GM18520 (cell line): ENCODE measurements at regions not wholly inside any gene's neighbourhood (a gene's known extent, or its start where the extent isn't known, plus 50 kb on each side); places are given as distances from the start of the nearest gene placed in this dataset.

Source experiments
- ATAC-seq: cut with Tn5 transposase; IDR thresholded peaks from one replicate; pipeline ENCODE4 v1.9.1; 2021; ENCODE audit not compliant: unreplicated experiment

DNA sequence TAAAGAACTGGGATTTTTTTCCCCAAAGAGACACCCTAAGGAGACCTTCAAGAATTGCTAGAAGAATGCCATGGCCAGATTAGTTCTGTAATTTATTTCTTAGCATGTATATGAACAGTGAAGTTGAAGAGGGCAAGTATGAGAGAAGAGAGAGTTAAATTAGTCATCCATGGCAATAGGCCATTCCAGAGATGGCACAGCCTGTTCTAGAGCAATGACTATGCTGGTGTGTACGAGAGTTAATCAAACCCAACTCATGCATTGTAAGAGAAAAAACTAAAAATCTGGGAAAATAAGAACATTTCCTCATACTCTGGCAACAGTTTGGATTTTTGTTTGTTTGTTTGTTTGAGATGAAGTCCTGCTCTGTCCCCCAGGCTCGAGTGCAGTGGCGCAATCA lies 112.1 kb upstream of the PIK3C3 start:
- ATAC-seq = no peak

DNA sequence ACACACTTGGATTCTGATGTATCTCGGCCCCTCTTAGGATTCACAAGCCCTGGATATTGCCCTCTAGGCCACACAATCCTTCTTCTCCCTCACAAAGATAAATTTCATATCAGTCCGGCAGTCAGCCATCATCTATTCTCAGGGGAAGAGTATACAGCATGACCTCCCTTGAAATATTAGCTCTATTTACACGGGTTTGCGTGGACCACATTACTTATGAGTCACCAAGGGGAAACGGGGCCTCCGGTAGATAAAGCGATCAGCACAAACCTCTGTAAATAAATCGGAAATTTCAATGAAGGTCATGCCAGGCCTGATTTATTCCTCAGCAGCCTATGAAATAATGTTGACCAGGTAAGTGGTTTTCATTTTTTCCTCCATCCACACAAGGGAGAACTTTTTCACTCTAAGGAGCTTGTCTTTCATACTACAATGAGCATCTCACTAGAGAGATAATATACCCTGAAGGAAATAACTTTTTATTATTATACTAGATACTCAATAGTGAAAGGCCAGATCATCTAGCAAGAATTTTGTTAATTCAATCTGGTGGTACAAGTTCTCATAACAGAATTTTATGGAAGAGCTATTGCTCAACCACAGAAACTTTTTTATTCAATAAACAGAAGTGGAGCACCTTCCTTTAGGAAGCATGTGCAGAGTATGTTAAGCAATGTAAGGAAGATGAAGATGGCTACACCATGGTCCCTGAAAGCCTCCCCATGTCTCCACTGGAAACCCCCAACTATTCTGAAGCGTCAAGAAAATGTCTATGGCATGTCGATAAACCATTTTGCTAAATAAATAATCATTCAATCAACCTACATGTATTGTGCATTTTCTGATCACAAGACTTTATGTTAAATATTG lies 125.2 kb upstream of the PIK3C3 start:
- ATAC-seq = no peak

DNA sequence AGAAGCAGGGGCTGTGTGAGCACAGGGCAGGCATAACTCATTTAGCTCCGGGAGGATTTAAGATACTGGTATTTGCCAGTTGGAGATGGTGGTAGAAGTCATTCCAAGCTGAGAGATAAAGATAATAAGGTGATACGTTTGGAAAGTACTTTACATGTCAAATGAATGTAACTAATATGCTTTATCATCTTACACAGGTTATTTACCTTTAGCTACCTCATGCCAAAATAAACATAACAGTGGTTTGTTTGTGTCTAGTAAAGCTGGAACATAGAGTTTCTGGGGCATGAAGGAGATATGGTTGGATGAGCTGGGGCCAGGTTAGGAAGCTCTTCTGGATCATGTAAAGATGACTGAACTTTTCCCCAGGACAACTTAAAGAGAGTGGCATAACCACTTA lies 126.9 kb upstream of the PIK3C3 start:
- no peak for ATAC-seq

DNA sequence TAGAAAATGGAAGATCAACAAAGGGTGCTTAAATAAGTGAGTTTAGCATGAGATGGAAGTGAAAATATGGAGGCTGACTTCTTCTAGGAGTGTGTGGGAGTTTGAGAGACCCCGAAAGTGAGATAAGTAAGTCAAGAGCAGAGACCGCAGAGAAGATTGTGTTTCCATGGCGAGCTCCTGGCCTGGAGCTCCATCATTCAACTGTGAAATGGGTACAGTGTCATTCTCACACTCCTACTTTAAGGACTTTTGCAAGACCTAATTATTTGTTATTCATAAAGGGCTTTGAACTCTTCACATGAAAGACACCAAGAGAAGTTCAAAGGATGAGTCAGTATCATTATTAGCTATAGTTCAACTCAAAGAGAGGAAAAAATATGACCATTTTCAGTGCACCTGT lies 134.2 kb upstream of the PIK3C3 start:
- ATAC-seq = no peak

DNA sequence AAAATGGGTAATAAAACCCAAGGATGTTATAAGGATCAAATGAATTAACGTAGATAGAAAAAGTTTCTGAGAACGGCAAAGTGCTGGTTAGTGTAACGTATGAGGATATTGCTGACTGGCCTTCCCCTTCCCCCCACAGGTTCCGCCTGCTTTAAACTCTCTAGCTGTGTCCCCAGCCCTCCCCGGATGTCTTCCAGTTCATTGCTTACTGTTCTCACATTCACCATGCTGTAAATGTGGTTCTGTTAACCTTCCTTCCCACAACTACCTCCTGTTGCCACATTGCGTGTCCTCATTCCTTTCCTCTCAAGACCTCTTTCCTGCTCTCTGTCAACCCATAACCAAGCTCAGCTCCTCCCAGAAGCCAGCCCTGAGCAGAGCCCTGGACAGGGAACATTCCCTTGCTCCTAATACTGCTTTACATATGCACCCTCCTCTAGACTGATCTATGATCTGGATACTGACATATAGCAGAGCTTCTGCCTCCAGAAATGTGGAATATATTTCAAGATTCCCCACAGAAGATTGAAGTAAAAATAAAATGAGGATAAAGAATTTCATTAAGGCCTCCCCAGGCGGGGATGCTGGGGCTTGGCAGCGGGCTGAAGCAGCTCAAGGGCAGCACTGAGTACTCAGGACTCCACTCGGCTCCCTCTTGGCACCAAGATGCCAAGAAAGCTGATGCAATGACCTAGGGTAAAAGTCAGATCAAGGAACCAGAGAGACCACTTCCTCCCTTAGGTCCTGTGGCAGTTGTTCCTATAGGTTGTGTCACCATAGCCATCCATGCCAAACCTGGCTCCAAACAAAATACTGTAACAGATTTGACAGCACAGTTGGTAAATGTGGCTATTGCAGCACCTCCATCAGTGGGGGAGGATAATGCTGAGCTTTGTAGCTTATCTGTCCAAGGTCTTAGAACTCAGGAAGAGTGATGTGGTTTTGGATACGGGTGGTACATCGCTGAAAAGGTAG lies 136.4 kb upstream of the PIK3C3 start:
- ATAC-seq = no peak

DNA sequence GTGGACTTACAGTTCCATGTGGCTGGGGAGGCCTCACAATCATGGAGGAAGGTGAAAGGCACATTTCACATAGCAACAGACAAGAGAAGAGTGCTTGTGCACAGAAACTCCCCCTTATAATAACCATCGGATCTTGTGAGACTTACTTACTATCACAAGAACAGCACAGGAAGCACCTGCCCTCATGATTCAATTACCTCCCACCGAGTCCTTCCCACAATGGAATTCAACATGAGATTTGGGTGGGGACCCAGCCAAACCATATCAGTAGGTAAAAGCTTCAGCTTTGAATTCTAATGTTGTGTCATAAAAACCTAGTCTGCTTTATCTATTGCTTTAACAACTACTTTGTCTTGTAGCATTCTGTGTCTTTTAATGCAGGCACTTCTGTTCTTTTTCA lies 140.4 kb upstream of the PIK3C3 start:
- no peak for ATAC-seq

DNA sequence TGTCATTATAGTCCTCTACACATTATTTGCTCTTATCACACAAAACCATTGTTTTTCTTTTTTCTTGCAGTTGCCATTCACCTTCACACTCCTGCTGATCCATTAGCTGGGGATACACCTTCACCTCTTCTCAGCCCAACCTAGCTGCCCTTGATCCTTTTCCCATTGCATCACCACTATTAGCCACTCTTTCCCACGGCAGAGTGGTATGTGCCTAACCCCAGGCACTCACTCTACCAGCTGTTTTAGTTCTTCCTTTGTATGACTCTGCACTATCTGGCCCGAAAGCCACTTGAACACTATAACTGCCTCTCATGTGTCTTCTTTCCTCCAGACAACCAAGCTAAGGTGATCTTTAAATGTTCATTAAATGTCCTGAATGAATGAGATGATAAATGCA lies 145.4 kb upstream of the PIK3C3 start:
- ATAC-seq = no peak

DNA sequence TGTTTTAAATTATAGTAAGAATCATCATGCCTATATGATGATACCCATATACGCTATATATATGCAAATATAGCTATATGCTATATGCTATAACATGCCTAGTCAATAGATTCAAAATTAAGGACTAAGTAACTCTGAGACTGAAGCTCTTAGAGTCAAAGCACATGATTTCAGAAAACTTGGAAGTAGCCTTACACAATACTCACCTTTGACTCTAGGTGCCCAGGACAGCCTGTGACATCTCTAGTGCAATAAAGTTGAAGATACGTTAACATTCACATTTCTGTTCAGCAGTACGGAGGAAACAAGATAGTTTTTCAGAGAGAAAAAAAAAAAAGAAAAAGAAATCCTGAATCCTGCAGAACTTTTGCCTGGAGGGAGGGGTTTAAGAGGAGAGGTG lies 149.7 kb upstream of the PIK3C3 start:
- no peak for ATAC-seq

DNA sequence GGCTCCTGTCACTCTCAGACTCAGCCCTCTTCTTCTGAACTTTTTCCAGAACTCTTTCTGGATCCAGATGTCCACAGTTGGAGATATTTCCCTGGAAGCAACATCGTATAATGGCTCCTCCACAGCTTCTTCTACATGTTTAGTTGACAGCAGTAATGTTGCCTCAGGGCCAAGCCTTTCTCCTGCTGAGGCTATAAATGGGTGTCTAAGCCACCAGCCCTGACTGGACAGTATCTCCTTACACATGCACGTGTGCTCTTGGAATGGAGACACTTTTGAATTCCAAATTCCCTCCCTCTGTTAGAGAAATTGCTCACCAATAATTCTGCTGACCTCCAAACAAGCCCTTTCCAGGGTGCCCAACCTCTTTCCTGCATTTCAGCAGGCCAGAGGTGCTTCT lies 156.2 kb upstream of the PIK3C3 start:
- ATAC-seq = no peak

DNA sequence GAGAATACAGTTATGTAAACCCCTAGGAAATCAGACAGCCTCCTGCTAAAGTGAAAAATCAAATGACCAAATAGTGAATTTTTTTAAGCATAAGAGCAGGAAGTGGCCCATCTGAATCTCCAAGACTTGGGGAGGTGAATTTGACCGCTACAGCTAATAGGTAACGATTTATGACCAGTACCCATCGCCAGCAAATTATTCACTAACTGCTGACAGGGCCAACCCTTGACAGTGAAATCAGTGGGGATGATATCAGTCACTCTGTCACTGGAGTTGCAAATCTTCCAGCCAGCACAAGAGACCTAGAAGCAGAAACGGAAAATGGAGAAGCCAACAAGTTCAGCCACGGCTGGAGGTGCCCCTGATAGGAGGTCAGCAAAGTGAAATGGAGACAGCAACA lies 164.3 kb upstream of the PIK3C3 start:
- no peak for ATAC-seq

DNA sequence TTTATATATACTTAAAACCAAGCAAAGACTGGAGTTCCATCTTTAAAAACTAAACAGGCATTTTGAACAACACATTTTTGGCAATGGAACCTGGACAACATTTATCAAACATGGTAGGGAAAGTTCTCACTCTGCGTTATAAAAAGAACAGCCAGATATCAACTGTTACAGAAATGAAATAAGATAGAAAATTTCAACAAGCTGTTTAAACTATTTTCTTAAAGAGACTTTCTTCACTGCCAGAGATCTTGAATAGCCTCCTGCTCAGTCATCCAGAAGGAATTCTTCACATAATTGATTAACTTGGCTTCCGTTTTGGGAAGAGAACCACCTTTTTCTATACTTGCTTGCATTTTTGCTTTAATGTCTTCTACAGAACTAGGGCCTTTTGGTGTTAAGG lies 166.0 kb upstream of the PIK3C3 start:
- ATAC-seq = no peak

DNA sequence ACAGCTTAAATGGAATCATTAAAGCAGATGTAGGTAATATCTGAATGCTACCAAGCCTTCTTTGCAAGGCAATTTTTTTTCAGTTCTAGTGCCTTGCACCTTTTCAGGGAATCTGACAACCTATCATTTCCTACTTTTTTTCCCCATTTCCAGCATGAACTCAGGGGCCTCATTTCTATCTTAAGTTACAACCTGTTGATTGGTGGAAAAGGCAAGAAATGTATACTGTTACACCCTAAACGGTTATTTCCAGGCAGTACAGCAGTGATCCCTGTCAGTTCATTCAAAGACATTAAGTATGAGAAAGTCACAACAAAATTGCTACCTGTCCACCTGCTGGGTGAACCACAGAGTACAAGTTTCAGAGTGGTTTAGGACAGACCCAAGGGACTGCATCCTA lies 171.2 kb upstream of the PIK3C3 start:
- no peak for ATAC-seq

DNA sequence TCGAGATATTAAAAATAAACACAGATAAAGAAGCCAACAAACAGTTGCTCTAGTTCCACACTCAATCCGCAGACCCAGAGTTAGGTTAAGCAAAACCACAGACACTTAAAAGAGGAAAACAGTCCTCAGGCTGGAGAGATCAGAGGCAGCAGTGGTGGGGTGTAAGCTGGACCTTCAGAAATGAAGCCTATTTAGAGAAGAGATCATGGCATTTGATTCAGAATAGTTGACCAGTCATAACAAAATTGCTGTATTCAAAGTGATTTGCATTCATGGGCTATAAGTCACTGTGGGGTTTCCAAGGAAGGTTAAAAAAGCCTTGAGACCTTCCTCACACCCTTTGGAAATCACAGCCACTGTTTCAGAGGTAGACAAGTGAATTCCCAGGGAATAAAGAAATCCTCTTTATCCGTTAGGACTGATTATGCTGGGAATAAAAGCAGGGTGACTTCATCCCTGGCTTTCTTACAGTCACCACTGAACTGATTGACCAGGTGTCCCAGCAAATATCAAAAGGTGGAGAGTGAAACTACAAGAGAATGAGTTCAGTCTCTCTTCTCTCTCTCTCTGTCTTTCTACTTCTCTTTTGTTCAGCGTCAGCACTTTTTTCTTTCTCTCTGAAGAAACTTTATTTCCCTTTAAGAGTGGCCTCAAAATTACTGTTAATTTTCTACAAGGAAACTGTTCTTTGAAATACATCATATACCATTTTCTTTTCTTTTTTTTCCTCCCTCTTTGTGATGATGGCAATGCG lies 171.8 kb upstream of the PIK3C3 start:
- peak; percentile 55 for ATAC-seq

DNA sequence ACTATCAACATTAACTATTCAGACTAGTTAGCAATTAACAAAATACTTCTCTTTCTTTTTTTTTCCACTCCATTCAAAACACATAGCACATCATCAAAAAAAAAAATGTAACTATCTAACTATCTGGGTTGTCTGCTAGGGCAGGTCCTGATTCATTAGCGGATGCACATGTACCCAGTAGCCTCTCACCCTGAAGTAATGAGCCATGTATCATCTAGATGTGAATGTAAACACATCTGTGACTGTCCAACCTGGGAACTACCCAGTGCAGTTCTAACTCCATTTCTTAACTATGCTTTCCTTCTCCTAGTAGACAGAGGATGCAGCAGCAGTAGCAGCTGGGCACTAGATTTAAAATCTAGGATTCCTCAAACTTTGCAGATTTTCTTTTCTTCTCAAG lies 183.1 kb upstream of the PIK3C3 start:
- no peak for ATAC-seq

DNA sequence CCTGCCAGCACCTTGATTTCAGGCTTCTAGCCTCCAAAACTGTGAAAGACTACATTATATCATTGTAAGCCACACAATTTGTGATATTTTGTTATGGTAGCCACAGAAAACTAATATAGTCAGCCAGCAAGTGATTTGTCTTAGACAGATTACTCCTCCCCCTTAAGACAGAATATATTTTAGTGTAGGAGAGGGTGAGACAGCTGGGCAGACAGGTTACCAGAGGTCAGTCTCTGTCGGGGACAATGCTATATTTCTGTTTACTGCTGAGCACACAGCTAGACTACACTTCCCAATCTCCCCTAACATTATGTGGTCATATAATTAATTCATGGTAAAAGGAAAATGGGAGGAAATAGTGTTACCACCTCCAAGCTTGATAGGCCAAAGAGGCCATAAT lies 185.8 kb upstream of the PIK3C3 start:
- ATAC-seq = no peak

DNA sequence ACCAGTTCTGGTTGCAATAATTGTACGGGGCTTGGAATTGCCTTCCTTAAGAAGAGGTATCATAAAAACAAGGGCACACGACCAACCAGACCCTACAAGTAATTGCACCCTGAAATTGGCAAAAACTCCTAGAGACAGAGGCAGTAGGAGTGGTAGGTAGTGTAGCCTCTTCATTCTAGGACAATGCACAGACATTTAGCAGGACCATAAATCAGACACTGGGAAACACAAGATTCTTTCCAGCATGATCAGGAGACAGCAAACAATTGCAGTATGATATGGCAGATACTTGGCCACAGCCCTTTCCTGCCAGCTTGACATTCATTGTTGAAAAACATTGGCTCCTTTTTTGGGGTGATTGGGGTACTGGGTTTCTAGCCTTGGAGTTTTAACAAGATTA lies 186.6 kb upstream of the PIK3C3 start:
- ATAC-seq = no peak

DNA sequence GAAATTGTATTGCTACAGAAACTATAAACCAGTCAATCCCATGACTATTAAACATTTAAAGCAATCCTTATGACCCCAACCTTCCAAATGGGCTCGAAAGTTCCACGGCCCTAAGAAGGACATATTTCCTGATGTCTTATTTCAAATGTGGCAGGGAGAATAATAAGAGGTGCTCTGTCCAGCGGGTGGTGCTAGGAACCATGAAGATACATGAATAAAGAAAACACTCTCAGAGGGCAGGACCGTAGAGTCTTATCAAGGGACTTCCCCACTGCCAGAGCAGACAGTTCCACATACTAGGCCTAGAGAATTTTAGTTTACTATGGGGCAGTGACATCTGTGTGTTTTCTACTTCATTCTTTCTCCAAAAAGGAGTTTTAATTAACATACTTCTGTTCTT lies 187.1 kb upstream of the PIK3C3 start:
- ATAC-seq = no peak

DNA sequence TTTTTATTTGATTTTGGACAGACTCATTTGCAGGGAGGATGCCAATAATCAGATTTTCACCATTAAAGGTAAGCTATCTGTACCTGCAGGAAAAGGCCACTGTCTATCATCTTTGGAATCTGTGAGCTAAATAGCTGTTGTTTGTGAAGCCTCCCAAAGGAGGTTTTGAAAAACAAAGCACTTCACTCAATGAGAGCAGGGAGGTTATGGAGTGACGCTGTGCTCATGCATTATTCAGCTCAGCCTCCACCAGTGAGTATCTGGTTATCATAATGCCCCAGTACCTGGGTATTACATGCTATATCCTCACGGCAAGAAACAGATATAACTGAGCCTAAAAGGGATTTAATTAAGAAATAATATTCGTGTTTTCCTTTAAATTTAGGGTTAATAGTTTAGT lies 189.6 kb upstream of the PIK3C3 start:
- no peak for ATAC-seq

DNA sequence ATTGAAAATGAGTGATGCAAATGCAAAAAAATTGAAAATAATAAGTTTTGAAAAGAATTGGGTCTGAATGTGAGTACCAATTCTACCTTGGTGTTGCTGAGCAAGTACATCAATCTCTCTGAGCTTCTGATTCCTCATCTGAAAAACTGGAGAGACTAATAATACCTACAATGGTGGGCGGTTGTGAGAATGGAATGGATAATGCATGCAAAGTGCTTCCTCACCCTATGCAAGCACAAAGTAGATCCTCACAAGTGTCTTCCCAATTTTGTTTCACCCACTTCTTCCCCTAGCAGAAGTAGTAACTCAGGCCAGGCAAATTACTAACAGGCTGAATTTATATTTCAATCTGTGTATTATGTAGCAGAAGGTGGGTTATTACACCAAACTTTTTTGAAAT lies 191.7 kb upstream of the PIK3C3 start:
- ATAC-seq = no peak

DNA sequence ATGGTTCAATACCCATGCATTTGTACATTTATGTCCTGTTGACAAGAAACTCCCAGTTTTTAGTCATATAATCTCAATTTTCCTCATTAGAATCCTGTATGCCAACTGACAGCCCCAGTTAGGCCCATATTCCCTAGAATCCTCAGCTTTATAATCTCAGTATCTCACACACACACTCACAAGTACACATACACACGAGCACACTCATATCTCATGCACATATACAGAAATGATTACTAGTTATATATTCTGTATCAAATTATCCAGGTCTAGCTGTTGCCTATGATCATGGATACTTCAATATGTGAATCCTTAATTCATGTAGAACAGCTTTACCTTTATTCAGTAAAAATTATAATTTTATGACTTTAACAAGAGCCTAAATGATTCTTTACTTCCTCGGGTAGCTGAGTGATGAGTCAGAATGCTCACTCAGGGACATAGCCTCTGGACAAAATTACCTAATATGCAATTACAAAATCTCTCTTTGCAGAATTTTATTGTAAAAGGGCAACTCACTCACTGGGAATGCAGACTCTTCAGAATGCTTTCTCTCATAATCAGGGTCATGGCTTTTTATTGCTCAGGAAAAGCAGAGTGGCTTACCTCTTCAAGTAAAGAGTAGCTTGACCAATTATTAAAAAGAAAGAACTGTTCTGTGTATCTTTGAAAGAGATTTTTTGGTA lies 193.6 kb upstream of the PIK3C3 start:
- no peak for ATAC-seq

DNA sequence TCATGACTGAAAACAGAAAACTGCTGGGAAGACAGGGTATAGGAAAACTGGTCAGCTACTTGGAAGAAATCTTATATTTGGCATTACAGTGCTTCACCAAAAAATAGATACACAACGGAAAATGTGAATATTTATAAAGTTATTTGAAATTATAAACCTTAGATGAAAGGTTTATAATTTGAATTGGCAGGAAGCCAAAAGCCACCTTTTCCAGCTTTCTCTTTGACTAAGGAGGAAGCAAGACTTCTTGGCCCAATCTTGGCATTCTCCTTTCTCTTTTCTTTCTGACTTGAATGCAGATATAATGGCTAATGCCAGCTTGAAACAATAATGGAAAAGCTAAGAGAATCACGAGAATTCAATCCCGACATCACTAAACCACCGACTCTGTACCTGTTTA lies 196.5 kb upstream of the PIK3C3 start:
- ATAC-seq = no peak
